Esophagus squamous epithelium (tissue), 4 donors: ENCODE measurements at regions not wholly inside any gene's neighbourhood (a gene's known extent, or its start where the extent isn't known, plus 50 kb on each side); places are given as distances from the start of the nearest gene placed in this dataset.

Source experiments
- CTCF ChIP-seq, 6 experiments: fragments of 450-650 bp in 4 of 6; fragments of 200-600 bp in 2 of 6; sonication (generic) in 2 of 6; IDR thresholded peaks; one replicate each; pipeline ENCODE4 v1.5.1; 2016 to 2019; ENCODE audit warnings: antibody characterized with exemption in 6 of 6, mild to moderate bottlenecking in 4 of 6, moderate library complexity in 4 of 6
- POLR2A ChIP-seq, 4 donors: fragments of 450-650 bp; IDR thresholded peaks; one replicate each; pipeline ENCODE4 v1.6.1; 2017; ENCODE audit warnings: antibody characterized with exemption in 4 of 4, mild to moderate bottlenecking in 4 of 4, moderate library complexity in 3 of 4

GRCh38 chr3:71862371-71863140, 77.6 kb upstream of the PROK2 start:
- TF ChIP-seq CTCF (IDR thresholded peaks at IDR 0.05) = no peak
- TF ChIP-seq POLR2A (IDR thresholded peaks at IDR 0.05) = no peak
